GM12878 (cell line): ENCODE measurements at regions not wholly inside any gene's neighbourhood (a gene's known extent, or its start where the extent isn't known, plus 50 kb on each side); places are given as distances from the start of the nearest gene placed in this dataset.

Experiments
- ATAC-seq: fragments of 200-7000 bp; cut with Tn5 transposase; 3 replicates; pipeline ENCODE4 v1.9.1; 2020; ENCODE audit warnings: mild to moderate bottlenecking, moderate library complexity
- BruUV-seq: library from RNA; stranded (reverse); fragments of 400-500 nt; replicated peaks from 2 replicates; lab custom pipeline; 2021; lab: Mats Ljungman, UMichigan
- CTCF ChIA-PET: fragments of 300-600 bp; sonication (Branson Sonifier 250); formaldehyde crosslinking; extraction: SDS; loops from one replicate; lab custom pipeline; 2021; ENCODE audit warnings: inconsistent platforms; lab: Yijun Ruan, JAX
- POLR2A ChIA-PET: fragments of 350-600 bp; formaldehyde crosslinking; extraction: SDS; loops from one replicate; lab custom pipeline; 2021; ENCODE audit warnings: inconsistent platforms; lab: Charles Lee
- RAD21 ChIA-PET: fragments of 300-600 bp; sonication (Branson Sonifier 250); formaldehyde crosslinking; loops from one replicate; lab custom pipeline; 2023; ENCODE audit warnings: antibody characterized with exemption; ENCODE audit not compliant: unreplicated experiment; lab: Charles Lee
- SMC1A ChIA-PET: fragments of 300-600 bp; sonication (Branson Sonifier 250); formaldehyde crosslinking; loops from one replicate; lab custom pipeline; 2023; ENCODE audit not compliant: unreplicated experiment, uncharacterized antibody; lab: Charles Lee
- DNase-seq: peaks from one replicate; pipeline ENCODE4 v3.0.0-alpha.2; 2011; ENCODE audit warnings: low read depth, low spot score
- FAIRE-seq: peaks from 3 replicates; lab custom pipeline; 2011; peaks lifted over from hg19 to GRCh38; lab: Jason Lieb, UNC
- H2AFZ ChIP-seq: 2 replicates; pipeline ENCODE4 v1.6.0; 2011; ENCODE audit warnings: low read depth, low read length, control low read depth; ENCODE audit not compliant: control insufficient read depth
- H3K27ac ChIP-seq: 2 replicates; pipeline ENCODE4 v1.5.1; 2011; ENCODE audit warnings: control low read depth; ENCODE audit not compliant: control insufficient read depth, insufficient read depth
- H3K27me3 ChIP-seq, 2 experiments: replicated peaks in 1 of 2; 2 replicates each; pipeline versions ENCODE4 v1.6.0 to v1.6.1; 2011; ENCODE audit warnings: low read length in 1 of 2; ENCODE audit not compliant: control insufficient read depth in 2 of 2, insufficient read depth in 2 of 2
- H3K36me3 ChIP-seq, 2 experiments: 2 replicates each; pipeline ENCODE4 v1.5.1; 2011; ENCODE audit warnings: low read length in 1 of 2; ENCODE audit not compliant: control insufficient read depth in 2 of 2, insufficient read depth in 2 of 2
- H3K4me1 ChIP-seq: 2 replicates; pipeline ENCODE4 v1.6.1; 2011; ENCODE audit warnings: mild to moderate bottlenecking, low read length, moderate library complexity, mixed read lengths; ENCODE audit not compliant: control insufficient read depth, insufficient read depth
- H3K4me2 ChIP-seq: 2 replicates; pipeline ENCODE4 v1.6.0; 2011; ENCODE audit warnings: control low read depth; ENCODE audit not compliant: control insufficient read depth, insufficient read depth
- H3K4me3 ChIP-seq: fragments of 200-600 bp; sonication (generic); 2 replicates; pipeline ENCODE4 v1.5.1; 2016
- H3K79me2 ChIP-seq: 2 replicates; pipeline ENCODE4 v1.6.0; 2011; ENCODE audit warnings: low read length; ENCODE audit not compliant: control insufficient read depth, insufficient read depth
- H3K9ac ChIP-seq: 2 replicates; pipeline ENCODE4 v1.8.0; 2011; ENCODE audit warnings: low read length, control low read depth, mixed read lengths; ENCODE audit not compliant: control insufficient read depth, insufficient read depth
- H3K9me3 ChIP-seq: replicated peaks from 3 replicates; pipeline ENCODE4 v1.5.1; 2011; ENCODE audit warnings: mild to moderate bottlenecking, low read length; ENCODE audit not compliant: control insufficient read depth, insufficient read depth
- H4K20me1 ChIP-seq: 2 replicates; pipeline ENCODE4 v1.6.0; 2011; ENCODE audit not compliant: control insufficient read depth, insufficient read depth
- BACH1 ChIP-seq: fragments of 450-650 bp; IDR thresholded peaks from 2 replicates; pipeline ENCODE4 v1.6.1; 2017; ENCODE audit warnings: mild to moderate bottlenecking, borderline replicate concordance
- CBX5 ChIP-seq: sonication (generic); IDR thresholded peaks from 2 replicates; pipeline ENCODE4 v1.6.1; 2016; ENCODE audit warnings: low read depth, moderate library complexity, mild to moderate bottlenecking, inconsistent platforms
- FOXK2 ChIP-seq: fragments of 450-650 bp; IDR thresholded peaks from 2 replicates; pipeline ENCODE4 v1.6.1; 2017; ENCODE audit warnings: mild to moderate bottlenecking, moderate library complexity
- GATAD2B ChIP-seq: fragments of 450-650 bp; conservative IDR thresholded peaks from 2 replicates; pipeline ENCODE4 v1.6.1; 2017; ENCODE audit warnings: low read depth, mild to moderate bottlenecking, moderate library complexity
- HDAC6 ChIP-seq: fragments of 200-600 bp; sonication (generic); IDR thresholded peaks from one replicate; pipeline ENCODE4 v1.8.0; 2017; ENCODE audit warnings: antibody characterized with exemption; ENCODE audit not compliant: unreplicated experiment
- MEF2B ChIP-seq: fragments of 450-650 bp; IDR thresholded peaks from 2 replicates; pipeline ENCODE4 v1.6.1; 2018; ENCODE audit warnings: mild to moderate bottlenecking, moderate library complexity; ENCODE audit not compliant: partially characterized antibody, poor library complexity, severe bottlenecking
- SIN3A ChIP-seq: IDR thresholded peaks from 2 replicates; pipeline ENCODE4 v1.6.1; 2012; ENCODE audit warnings: low read depth, low read length, improper control_type of control experiment
- TBL1XR1 ChIP-seq: IDR thresholded peaks from 2 replicates; pipeline ENCODE4 v1.6.1; 2012; ENCODE audit warnings: low read depth, low read length, improper control_type of control experiment
- ZNF24 ChIP-seq: fragments of 450-650 bp; IDR thresholded peaks from 2 replicates; pipeline ENCODE4 v1.6.1; 2017; ENCODE audit warnings: antibody characterized with exemption, mild to moderate bottlenecking
- WGBS: methylation state at CpG from one replicate; pipeline ENCODE4 v1.1.6; 2016; ENCODE audit warnings: low lambda C conversion rate; ENCODE audit not compliant: insufficient replicate concordance, insufficient coverage; ENCODE audit errors: missing lambda C conversion rate; 5-methylcytosine and 5-hydroxymethylcytosine counted together
- in situ Hi-C: fragments of 300-500 bp; cut with MboI; formaldehyde crosslinking; loops from 9 replicates; pipeline ENCODE4 v1.14.3; 2018; ENCODE audit warnings: mixed read lengths
- intact Hi-C: fragments of 100-400 bp; cut with micrococcal nuclease; formaldehyde crosslinking; loops from one replicate; pipeline ENCODE4 v1.14.2; 2022; ENCODE audit not compliant: unreplicated experiment
- TF ChIP-seq, protein P1 (sequence below): fragments of 450-650 bp; IDR thresholded peaks from 2 replicates; pipeline ENCODE4 v1.6.1; 2014; ENCODE audit warnings: mild to moderate bottlenecking
- TF ChIP-seq, protein P2 (sequence below): IDR thresholded peaks from 2 replicates; pipeline ENCODE4 v1.6.1; 2012; ENCODE audit warnings: low read depth, low read length, improper control_type of control experiment

DNA sequence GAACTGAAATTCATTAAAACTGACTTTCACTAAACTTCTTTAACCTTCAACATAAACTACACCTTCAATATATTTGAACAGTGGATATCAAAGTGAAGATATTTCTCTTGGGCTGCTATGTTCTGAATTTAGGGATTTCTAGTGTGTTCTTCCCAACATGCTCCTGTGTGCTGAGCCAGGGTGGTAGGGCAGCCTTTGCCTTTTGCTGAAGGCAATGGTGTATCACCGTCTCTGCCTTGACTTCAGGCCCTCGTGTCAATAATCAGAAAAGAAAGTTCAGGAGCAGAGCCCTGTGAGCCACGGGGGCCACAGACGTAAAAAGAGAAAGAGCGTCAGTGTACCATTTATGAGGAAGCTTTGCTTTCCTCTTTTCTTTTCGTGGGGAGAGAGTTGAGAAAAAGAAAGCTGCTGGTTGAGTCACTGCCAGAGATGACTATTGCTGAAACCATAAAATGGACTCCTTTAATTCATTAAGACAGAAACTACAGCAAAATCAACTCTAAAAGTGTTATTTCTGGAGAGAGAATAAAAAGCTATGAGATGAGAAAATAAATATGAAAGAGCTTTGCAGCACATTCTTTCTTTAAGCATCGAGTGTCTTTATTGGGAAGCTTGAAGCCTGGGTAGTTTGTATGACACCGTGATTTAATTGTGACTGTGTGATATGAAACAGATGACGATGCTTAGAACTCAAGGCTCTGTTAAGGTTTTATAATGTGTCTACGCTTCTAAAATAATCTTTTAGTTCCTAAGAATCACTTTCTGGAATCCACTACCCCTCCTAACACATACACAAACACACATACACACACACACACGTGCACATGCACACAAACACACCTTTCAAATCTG is 271.8 kb upstream of the MTNR1B start:
- FAIRE-seq (no peak), ATAC-seq (peak; percentile 70), DNase-seq (no peak)
- ChIA-PET POLR2A (no interaction called here), CTCF (no interaction called here), RAD21 (no interaction called here), SMC1A (interaction anchor here (1.8 kb wide), 1 partner anchor 16 kb away, joined by 4 read pairs; no protein-coding TSS in a partner anchor)
- TF ChIP-seq BACH1 (no peak), ZNF24 (no peak), MEF2B (no peak), TBL1XR1 (no peak), HDAC6 (no peak), FOXK2 (no peak)
- intact Hi-C loops (no loop called here), in situ Hi-C loops (no loop called here)
- Histone ChIP-seq H3K27me3 (no peaks in the 10 kb centered on the region), H3K9me3 (no peaks in the 10 kb centered on the region), H4K20me1 (no peaks in the 10 kb centered on the region), H3K9ac (no peak overlapping the region), H3K36me3 (no peaks in the 10 kb centered on the region), H3K4me3 (no peak overlapping the region), H3K79me2 (no peaks in the 10 kb centered on the region), H2AFZ (no peak overlapping the region), H3K4me1 (no peaks in the 10 kb centered on the region), H3K27ac (no peak overlapping the region), H3K4me2 (no peak overlapping the region)
- BruUV-seq: no TSS peak
- WGBS: 8% methylated on average over 11 of the region's 11 CpGs

DNA sequence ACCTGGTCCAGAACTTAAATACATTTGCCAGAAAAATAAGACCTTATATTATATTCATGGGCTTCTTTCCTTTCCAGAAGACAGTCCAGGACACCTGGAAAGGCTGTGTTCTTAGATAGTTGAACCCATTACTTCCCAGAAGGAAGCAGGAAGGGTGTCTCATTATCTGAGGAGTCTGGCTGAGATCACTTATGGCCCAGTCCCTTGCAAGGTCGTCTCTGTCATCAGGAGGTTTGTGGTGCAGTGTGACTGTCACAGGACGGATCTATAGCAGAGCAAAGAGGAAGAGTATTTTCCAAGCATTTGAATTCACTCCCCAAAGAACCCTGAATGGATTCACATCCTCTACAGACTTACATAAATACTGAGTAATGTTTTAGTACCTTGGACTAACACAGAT is 270.7 kb upstream of the MTNR1B start:
- H3K36me3 ChIP-seq: no peaks in the 10 kb centered on the region
- intact Hi-C loops: no loop called here
- RAD21 ChIA-PET: no interaction called here
- BruUV-seq: no TSS peak
- 0% methylated on average over 2 of the region's 2 CpGs for WGBS
- H3K27ac ChIP-seq: no peak overlapping the region
- FAIRE-seq (no peak), DNase-seq (no peak), ATAC-seq (no peak)
- SMC1A ChIA-PET: interaction anchor here (1.8 kb wide), 1 partner anchor 17 kb away, joined by 4 read pairs; no protein-coding TSS in a partner anchor
- H4K20me1 ChIP-seq: no peaks in the 10 kb centered on the region
- no peak overlapping the region for H3K9ac ChIP-seq
- no peak overlapping the region for H2AFZ ChIP-seq
- no peak overlapping the region for H3K4me3 ChIP-seq
- no peaks in the 10 kb centered on the region for H3K27me3 ChIP-seq
- H3K9me3 ChIP-seq: no peaks in the 10 kb centered on the region
- in situ Hi-C loops: no loop called here
- POLR2A ChIA-PET: no interaction called here
- CTCF ChIA-PET: no interaction called here
- TF ChIP-seq CBX5 (no peak), GATAD2B (no peak), HDAC6 (no peak), SIN3A (no peak)
- TF ChIP-seq, protein P1, sequence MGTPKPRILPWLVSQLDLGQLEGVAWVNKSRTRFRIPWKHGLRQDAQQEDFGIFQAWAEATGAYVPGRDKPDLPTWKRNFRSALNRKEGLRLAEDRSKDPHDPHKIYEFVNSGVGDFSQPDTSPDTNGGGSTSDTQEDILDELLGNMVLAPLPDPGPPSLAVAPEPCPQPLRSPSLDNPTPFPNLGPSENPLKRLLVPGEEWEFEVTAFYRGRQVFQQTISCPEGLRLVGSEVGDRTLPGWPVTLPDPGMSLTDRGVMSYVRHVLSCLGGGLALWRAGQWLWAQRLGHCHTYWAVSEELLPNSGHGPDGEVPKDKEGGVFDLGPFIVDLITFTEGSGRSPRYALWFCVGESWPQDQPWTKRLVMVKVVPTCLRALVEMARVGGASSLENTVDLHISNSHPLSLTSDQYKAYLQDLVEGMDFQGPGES: no peak
- TF ChIP-seq, protein P2, sequence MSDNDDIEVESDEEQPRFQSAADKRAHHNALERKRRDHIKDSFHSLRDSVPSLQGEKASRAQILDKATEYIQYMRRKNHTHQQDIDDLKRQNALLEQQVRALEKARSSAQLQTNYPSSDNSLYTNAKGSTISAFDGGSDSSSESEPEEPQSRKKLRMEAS: no peak
- no peaks in the 10 kb centered on the region for H3K79me2 ChIP-seq
- H3K4me2 ChIP-seq: no peak overlapping the region
- no peaks in the 10 kb centered on the region for H3K4me1 ChIP-seq
